ENCODE measurements at regions not wholly inside any gene's neighbourhood (a gene's known extent, or its start where the extent isn't known, plus 50 kb on each side); places are given as distances from the start of the nearest gene placed in this dataset.

DNA sequence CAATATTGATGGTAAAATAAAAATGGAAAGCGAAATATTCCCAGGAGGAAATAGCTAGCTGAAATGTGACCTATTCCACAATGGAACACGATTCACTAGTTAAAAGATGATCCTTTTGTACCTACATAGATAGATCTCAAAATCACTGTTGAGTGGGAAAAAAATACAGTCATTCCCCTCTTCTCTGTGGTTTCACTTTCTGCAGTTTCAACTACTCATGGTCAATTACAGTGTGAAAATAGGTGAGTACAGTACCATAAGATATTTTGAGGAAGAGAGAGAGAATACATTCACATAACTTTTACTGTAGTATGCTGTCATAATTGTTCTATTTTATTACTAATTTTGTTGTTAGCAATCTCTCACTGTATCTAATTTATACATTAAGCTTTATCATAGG, 56.0 kb upstream of the COL13A1 start:
- intact Hi-C loops (cut with DNase I): no loop called here
- no peak for TF ChIP-seq POLR2A (IDR thresholded peaks at IDR 0.05)
- TF ChIP-seq CTCF (IDR thresholded peaks at IDR 0.05): no peak
- ATAC-seq (no peak), DNase-seq (no peak)
- no peaks in the 10 kb centered on the region for H3K36me3 ChIP-seq (replicated peaks in 1 of 2; ENCODE audit: insufficient read depth in 1 of 2, low read depth in 2 of 2)
- H3K27me3 ChIP-seq: no peaks in the 10 kb centered on the region
- no peak overlapping the region for H3K27ac ChIP-seq
- H3K4me3 ChIP-seq: no peak overlapping the region
- no peaks in the 10 kb centered on the region for H3K4me1 ChIP-seq
- 47 to 49% methylated on average over 2 of the region's 2 CpGs for WGBS, 2 donors
- no peaks in the 10 kb centered on the region for H3K9me3 ChIP-seq

- ATAC-seq (no peak), DNase-seq (no peak)
- Histone ChIP-seq H3K9me3 (no peaks in the 10 kb centered on the region), H3K36me3 (replicated peaks in 1 of 2; ENCODE audit: insufficient read depth in 1 of 2, low read depth in 2 of 2) (no peaks in the 10 kb centered on the region), H3K27ac (no peak overlapping the region), H3K4me3 (no peak overlapping the region), H3K4me1 (no peaks in the 10 kb centered on the region), H3K27me3 (no peaks in the 10 kb centered on the region)
- WGBS, 2 donors: 72 to 81% methylated on average over 5 of the region's 5 CpGs
- TF ChIP-seq CTCF (IDR thresholded peaks at IDR 0.05) (no peak), POLR2A (IDR thresholded peaks at IDR 0.05) (no peak)
- intact Hi-C loops (cut with DNase I): no loop called here
Observed at GRCh38 chr10:69747179-69747578, 54.5 kb upstream of the COL13A1 start.

DNA sequence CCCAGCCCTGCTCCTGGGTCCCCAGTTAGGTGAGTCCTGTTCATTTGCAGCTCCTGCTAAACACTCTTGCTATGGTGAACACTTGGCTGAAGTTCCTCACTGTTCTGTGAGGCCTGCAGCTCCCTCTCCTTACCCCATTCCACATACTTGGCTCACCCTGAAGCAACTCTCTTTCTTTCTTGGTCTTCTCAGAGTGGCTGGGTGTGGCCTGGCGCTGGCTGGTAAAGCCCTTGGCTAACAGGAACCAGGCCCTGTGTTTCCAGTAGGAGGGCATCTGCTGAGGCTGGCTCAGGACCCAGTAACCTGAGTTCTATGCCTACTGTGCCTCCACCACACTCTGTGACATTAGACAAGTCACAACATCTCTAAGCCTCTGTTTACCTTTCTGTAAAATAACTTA, 53.1 kb upstream of the COL13A1 start:
- ATAC-seq (no peak), DNase-seq (no peak)
- no peaks in the 10 kb centered on the region for H3K27me3 ChIP-seq
- H3K4me1 ChIP-seq: no peaks in the 10 kb centered on the region
- intact Hi-C loops (cut with DNase I): no loop called here
- H3K9me3 ChIP-seq: no peaks in the 10 kb centered on the region
- TF ChIP-seq CTCF (IDR thresholded peaks at IDR 0.05): no peak
- no peak for TF ChIP-seq POLR2A (IDR thresholded peaks at IDR 0.05)
- H3K4me3 ChIP-seq: no peak overlapping the region
- H3K27ac ChIP-seq: no peak overlapping the region
- H3K36me3 ChIP-seq (replicated peaks in 1 of 2; ENCODE audit: insufficient read depth in 1 of 2, low read depth in 2 of 2): no peaks in the 10 kb centered on the region
- WGBS, 2 donors: 36 to 46% methylated on average over 1 of the region's 1 CpG

GRCh38 chr10:69749178-69750010, 52.3 kb upstream of the COL13A1 start:
- no peaks in the 10 kb centered on the region for H3K27me3 ChIP-seq
- TF ChIP-seq POLR2A (IDR thresholded peaks at IDR 0.05) (no peak), CTCF (IDR thresholded peaks at IDR 0.05) (no peak)
- H3K4me3 ChIP-seq: no peak overlapping the region
- H3K27ac ChIP-seq: no peak overlapping the region
- no peak for DNase-seq
- H3K4me1 ChIP-seq: no peaks in the 10 kb centered on the region
- H3K9me3 ChIP-seq: no peaks in the 10 kb centered on the region
- WGBS, 2 donors: 57 to 59% methylated on average over 17 of the region's 17 CpGs
- intact Hi-C loops (cut with DNase I): no loop called here
- no peak for ATAC-seq
- no peaks in the 10 kb centered on the region for H3K36me3 ChIP-seq (replicated peaks in 1 of 2; ENCODE audit: insufficient read depth in 1 of 2, low read depth in 2 of 2)

DNA sequence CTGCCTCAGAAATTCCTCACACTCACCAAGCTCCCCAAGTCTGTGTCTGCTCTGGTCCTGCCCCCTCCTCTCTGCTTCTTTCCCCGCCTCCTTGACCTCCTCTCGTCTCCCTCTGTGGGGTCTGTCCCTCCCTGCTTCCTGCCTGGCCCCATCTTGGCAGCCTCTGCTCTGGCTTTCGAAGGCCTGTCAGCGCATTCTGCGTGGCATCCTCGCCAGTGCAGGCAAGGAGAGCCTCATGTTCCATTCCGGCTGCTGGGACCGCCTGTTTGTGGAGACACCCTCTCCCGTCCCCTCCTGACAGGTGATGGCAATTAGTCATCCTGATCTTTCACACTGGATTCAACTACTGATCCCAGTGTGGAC, 51.7 kb upstream of the COL13A1 start:
- no peaks in the 10 kb centered on the region for H3K27me3 ChIP-seq
- DNase-seq: no peak
- ATAC-seq: no peak
- intact Hi-C loops (cut with DNase I): no loop called here
- H3K9me3 ChIP-seq: no peaks in the 10 kb centered on the region
- H3K36me3 ChIP-seq (replicated peaks in 1 of 2; ENCODE audit: insufficient read depth in 1 of 2, low read depth in 2 of 2): no peaks in the 10 kb centered on the region
- no peak overlapping the region for H3K4me3 ChIP-seq
- H3K27ac ChIP-seq: no peak overlapping the region
- TF ChIP-seq POLR2A (IDR thresholded peaks at IDR 0.05) (no peak), CTCF (IDR thresholded peaks at IDR 0.05) (no peak)
- WGBS, 2 donors: 64 to 66% methylated on average over 9 of the region's 9 CpGs
- no peaks in the 10 kb centered on the region for H3K4me1 ChIP-seq
